Heart right ventricle (tissue), 16 donors: ENCODE measurements at regions not wholly inside any gene's neighbourhood (a gene's known extent, or its start where the extent isn't known, plus 50 kb on each side); places are given as distances from the start of the nearest gene placed in this dataset.
"Not testable (repeated sequence)": the region's sequence is repeated elsewhere in the genome, so short reads cannot be mapped to it uniquely, and the experiment has no call there.

Experiments used
- ATAC-seq, 8 donors: fragments of 200-7000 bp; cut with Tn5 transposase; one replicate each; pipeline ENCODE4 v1.9.1; 2020; ENCODE audit warnings: mild to moderate bottlenecking in 8 of 8, moderate library complexity in 8 of 8, moderate number of reproducible peaks in 1 of 8
- DNase-seq, 2 donors: peaks; one replicate each; pipeline ENCODE4 v3.0.0-alpha.2; 2020
- H3K27ac ChIP-seq, 10 donors: fragments of 200-600 bp; sonication (generic) in 2 of 10; one replicate each; pipeline versions ENCODE4 v1.5.0 to v1.8.0; 2020 to 2022; ENCODE audit warnings: mild to moderate bottlenecking in 3 of 10
- H3K27me3 ChIP-seq, 7 donors: fragments of 200-600 bp; one replicate each; pipeline ENCODE4 v1.8.0; 2021 to 2022; ENCODE audit warnings: mild to moderate bottlenecking in 2 of 7
- H3K36me3 ChIP-seq, 9 donors: fragments of 200-600 bp; sonication (generic) in 1 of 9; one replicate each; pipeline versions ENCODE4 v1.5.0 to v1.8.0; 2020 to 2022; ENCODE audit warnings: mild to moderate bottlenecking in 2 of 9
- H3K4me1 ChIP-seq, 9 donors: fragments of 200-600 bp; sonication (generic) in 1 of 9; one replicate each; pipeline versions ENCODE4 v1.5.0 to v1.8.0; 2020 to 2022; ENCODE audit warnings: mild to moderate bottlenecking in 4 of 9
- H3K4me3 ChIP-seq, 10 donors: fragments of 200-600 bp; sonication (generic) in 2 of 10; one replicate each; pipeline versions ENCODE4 v1.5.0 to v1.8.0; 2020 to 2022; ENCODE audit warnings: mild to moderate bottlenecking in 7 of 10, moderate library complexity in 2 of 10
- H3K9me3 ChIP-seq, 11 donors: fragments of 200-600 bp in 10 of 11; sonication (generic) in 2 of 11; one replicate each; pipeline versions ENCODE4 v1.5.0 to v1.8.0; 2013 to 2022; ENCODE audit warnings: mild to moderate bottlenecking in 2 of 11, control low read depth in 1 of 11, moderate library complexity in 1 of 11
- WGBS, 2 donors: extraction: QIAGEN DNeasy Blood & Tissue Kit; methylation state at CpG; one replicate each; pipeline ENCODE4 v1.1.7; 2013; ENCODE audit warnings: inconsistent platforms in 1 of 2; 5-methylcytosine and 5-hydroxymethylcytosine counted together
- intact Hi-C, 10 donors: fragments of 100-400 bp; cut with DNase I; formaldehyde crosslinking; loops; one replicate each; pipeline versions ENCODE4 v1.11.1 to v1.14.2; 2022
- TF ChIP-seq, protein P1 (sequence below), 9 donors: fragments of 200-600 bp; sonication (generic) in 2 of 9; IDR thresholded peaks; one replicate each; pipeline versions ENCODE4 v1.5.0 to v1.8.0; 2021 to 2022; ENCODE audit warnings: antibody characterized with exemption in 9 of 9, mild to moderate bottlenecking in 5 of 9, moderate library complexity in 1 of 9
- donor health status: Arrhythmogenic right ventricular cardiomyopathy.
- donor health status: ischemic (EF 13 %, LVEDD 7.1; RV severe dilation, severe dysfunction).
- donor health status: healthy with polysubstance abuse.
- donor health status: DM: no; HTN: yes; CAD: no.
- donor health status: DM: no; HTN: no; CAD: no.
- donor health status: ischemic (EF 25% LVEDD 6.9; RV normal size, moderate dysfunction).
- donor health status: ischemic (EF 25% LVEDD 5.7; RV mildly dilated, moderate dysfunction).
- donor health status: healthy.
- donor health status: DM: yes; HTN: yes; CAD: no.
- donor health status: Ischemic cardiomyopathy.
- donor health status: ischemic (EF 35%, LVEDD 5.7; RV mildly dilated, moderate dysfunction).
- donor health status: nonischemic (EF 11% LVEDD 7.7; RV severe dilation, severe dysfunction).
- donor health status: DM: yes; HTN: yes; CAD: no.
- donor health status: PGD.
- donor health status: ischemic (EF 29% LVEDD 5.4; RV normal size, mild dysfunction).
- donor health status: nonischemic (EF 23%, LVEDD 6.1; RV moderate dilation, normal function).

DNA sequence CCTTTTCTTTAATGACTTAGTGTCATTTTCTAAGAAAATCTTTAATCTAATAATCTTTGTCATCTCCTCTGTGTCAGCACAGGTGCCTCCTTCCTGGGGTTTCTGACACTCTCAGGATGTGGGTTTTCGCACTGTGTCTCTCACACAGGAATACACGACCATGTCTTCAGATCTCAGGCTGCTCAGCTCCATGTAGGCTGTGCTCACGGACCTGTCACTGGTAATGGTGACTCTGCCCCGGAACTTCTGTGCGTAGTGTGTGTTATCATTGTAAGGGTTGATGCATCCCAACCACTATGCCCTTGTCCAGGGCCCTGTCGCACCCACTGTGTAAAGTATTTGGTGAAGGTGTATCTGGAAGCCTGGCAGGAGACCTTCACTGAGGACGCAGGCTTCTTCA, 647.8 kb downstream of the TMEM121 start:
- Histone ChIP-seq H3K27ac (no peak overlapping the region), H3K4me1 (no peaks in the 10 kb centered on the region), H3K9me3 (no peaks in the 10 kb centered on the region), H3K27me3 (peaks cover 0 to 28% (median 10%) of the 10 kb centered on the region in 7 donors), H3K36me3 (no peaks in the 10 kb centered on the region), H3K4me3 (no peak overlapping the region)
- WGBS, 2 donors: 41 to 47% methylated on average over 7 of the region's 7 CpGs
- DNase-seq (no peak), ATAC-seq (no peak)
- TF ChIP-seq, protein P1, sequence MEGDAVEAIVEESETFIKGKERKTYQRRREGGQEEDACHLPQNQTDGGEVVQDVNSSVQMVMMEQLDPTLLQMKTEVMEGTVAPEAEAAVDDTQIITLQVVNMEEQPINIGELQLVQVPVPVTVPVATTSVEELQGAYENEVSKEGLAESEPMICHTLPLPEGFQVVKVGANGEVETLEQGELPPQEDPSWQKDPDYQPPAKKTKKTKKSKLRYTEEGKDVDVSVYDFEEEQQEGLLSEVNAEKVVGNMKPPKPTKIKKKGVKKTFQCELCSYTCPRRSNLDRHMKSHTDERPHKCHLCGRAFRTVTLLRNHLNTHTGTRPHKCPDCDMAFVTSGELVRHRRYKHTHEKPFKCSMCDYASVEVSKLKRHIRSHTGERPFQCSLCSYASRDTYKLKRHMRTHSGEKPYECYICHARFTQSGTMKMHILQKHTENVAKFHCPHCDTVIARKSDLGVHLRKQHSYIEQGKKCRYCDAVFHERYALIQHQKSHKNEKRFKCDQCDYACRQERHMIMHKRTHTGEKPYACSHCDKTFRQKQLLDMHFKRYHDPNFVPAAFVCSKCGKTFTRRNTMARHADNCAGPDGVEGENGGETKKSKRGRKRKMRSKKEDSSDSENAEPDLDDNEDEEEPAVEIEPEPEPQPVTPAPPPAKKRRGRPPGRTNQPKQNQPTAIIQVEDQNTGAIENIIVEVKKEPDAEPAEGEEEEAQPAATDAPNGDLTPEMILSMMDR (IDR thresholded peaks at IDR 0.05): no peak
- intact Hi-C loops: no loop called here

DNA sequence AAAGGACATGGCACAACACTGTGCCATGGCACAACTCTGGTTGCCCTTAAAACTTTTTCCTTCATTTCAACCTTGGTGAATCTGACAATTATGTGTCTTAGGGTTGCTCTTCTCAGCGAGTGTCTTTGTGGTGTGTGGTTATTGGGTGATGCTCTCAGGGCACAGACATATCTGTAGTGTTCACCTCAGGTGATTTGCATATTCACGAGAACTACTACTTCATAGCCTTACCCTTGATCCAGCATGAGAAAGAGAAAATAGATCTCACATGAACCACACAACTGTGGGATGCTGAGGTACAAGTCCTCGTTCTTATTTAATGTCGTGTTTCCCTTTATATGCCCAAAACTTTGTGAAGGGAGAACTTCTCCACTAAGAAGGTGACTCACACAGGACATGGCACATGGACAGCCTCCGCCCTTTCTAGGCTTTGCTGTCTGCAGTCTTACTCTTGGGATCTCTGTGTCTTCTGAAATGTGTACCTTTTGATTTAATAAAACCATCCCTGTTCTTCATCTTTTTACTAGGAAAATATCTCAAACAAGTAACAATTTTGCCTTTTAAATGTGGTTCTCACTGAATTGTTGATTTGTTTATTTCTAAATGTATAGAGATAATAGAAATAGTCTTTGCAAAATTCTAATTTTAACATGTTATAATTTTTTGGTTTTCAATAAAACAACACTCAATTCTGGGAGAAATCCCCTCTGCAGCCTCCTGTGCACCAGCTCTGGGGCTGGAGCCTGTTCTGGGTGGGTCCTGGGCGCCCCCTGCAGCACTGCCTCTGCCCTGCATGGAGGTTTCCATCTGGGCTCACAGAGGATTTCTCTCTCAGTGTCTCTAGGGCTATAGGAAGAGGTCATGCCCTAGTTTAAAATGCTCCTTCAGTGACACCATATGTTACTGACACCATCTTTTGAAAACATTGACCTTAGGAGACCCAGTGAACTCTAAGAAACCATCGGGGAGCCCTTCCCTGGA, 651.2 kb downstream of the TMEM121 start:
- ATAC-seq, DNase-seq, H3K36me3 ChIP-seq, H3K27ac ChIP-seq, intact Hi-C loops, H3K4me3 ChIP-seq, H3K4me1 ChIP-seq, H3K9me3 ChIP-seq: not testable (repeated sequence)
- peaks cover 0 to 36% (median 28%) of the 10 kb centered on the region in 7 donors for H3K27me3 ChIP-seq
- 30 to 31% methylated on average over 7 of the region's 7 CpGs for WGBS, 2 donors

GRCh38 chr14:106179761-106180160, 653.4 kb downstream of the TMEM121 start:
- H3K4me3 ChIP-seq: no peak overlapping the region
- intact Hi-C loops: no loop called here
- TF ChIP-seq, protein P1 (IDR thresholded peaks at IDR 0.05): no peak
- H3K27ac ChIP-seq: no peak overlapping the region
- peaks cover 0 to 27% (median 20%) of the 10 kb centered on the region in 7 donors for H3K27me3 ChIP-seq
- no peaks in the 10 kb centered on the region for H3K4me1 ChIP-seq
- no peaks in the 10 kb centered on the region for H3K36me3 ChIP-seq
- ATAC-seq (no peak), DNase-seq (no peak)
- H3K9me3 ChIP-seq: no peaks in the 10 kb centered on the region
- WGBS, 2 donors: 38 to 41% methylated on average over 2 of the region's 2 CpGs

- DNase-seq, ATAC-seq, H3K27ac ChIP-seq, H3K9me3 ChIP-seq, intact Hi-C loops, H3K36me3 ChIP-seq, H3K4me3 ChIP-seq, H3K4me1 ChIP-seq: not testable (repeated sequence)
- 63 to 69% methylated on average over 8 of the region's 8 CpGs for WGBS, 2 donors
- H3K27me3 ChIP-seq: peaks cover 0 to 59% (median 22%) of the 10 kb centered on the region in 7 donors
Measured at GRCh38 chr14:106184771-106185170, 658.4 kb downstream of the TMEM121 start.

GRCh38 chr14:106185174-106185836, 658.9 kb downstream of the TMEM121 start:
- intact Hi-C loops, ATAC-seq, H3K4me1 ChIP-seq, H3K9me3 ChIP-seq, H3K4me3 ChIP-seq, DNase-seq, H3K36me3 ChIP-seq, H3K27ac ChIP-seq: not testable (repeated sequence)
- H3K27me3 ChIP-seq: peaks cover 0 to 57% (median 20%) of the 10 kb centered on the region in 7 donors
- WGBS, 2 donors: 71 to 74% methylated on average over 6 of the region's 6 CpGs
